RWPE2 (cell line): ENCODE measurements at regions not wholly inside any gene's neighbourhood (a gene's known extent, or its start where the extent isn't known, plus 50 kb on each side); places are given as distances from the start of the nearest gene placed in this dataset.

Experiments
- ATAC-seq: fragments of 200-7000 bp; cut with Tn5 transposase; 3 replicates; pipeline ENCODE4 v1.9.1; 2021; ENCODE audit warnings: low read depth
- DNase-seq: peaks from one replicate; pipeline ENCODE4 v3.0.0-alpha.2; 2020; ENCODE audit warnings: low spot score
- H3K27ac ChIP-seq: fragments of 450-650 bp; 2 replicates; pipeline ENCODE4 v1.5.1; 2017; ENCODE audit warnings: mild to moderate bottlenecking; ENCODE audit not compliant: poor library complexity, severe bottlenecking
- H3K27me3 ChIP-seq: fragments of 250-450 bp; sonication (Bioruptor Pico); 2 replicates; pipeline ENCODE4 v1.5.1; 2021; ENCODE audit warnings: mild to moderate bottlenecking, moderate library complexity; ENCODE audit not compliant: insufficient read depth, poor library complexity, severe bottlenecking
- H3K36me3 ChIP-seq: fragments of 250-450 bp; sonication (Bioruptor Pico); 2 replicates; pipeline ENCODE4 v1.5.1; 2020; ENCODE audit warnings: low read depth, mild to moderate bottlenecking, moderate library complexity
- H3K4me1 ChIP-seq: fragments of 250-450 bp; sonication (Bioruptor Pico); 2 replicates; pipeline ENCODE4 v1.5.1; 2021; ENCODE audit warnings: mild to moderate bottlenecking, moderate library complexity; ENCODE audit not compliant: insufficient read depth, poor library complexity, severe bottlenecking
- H3K4me3 ChIP-seq: fragments of 250-450 bp; sonication (Bioruptor Pico); 2 replicates; pipeline ENCODE4 v1.5.1; 2021; ENCODE audit warnings: mild to moderate bottlenecking, moderate library complexity; ENCODE audit not compliant: severe bottlenecking
- H3K9me3 ChIP-seq: fragments of 250-450 bp; sonication (Bioruptor Pico); 2 replicates; pipeline ENCODE4 v1.5.1; 2021; ENCODE audit warnings: mild to moderate bottlenecking, moderate library complexity; ENCODE audit not compliant: severe bottlenecking
- TF ChIP-seq, protein P1 (sequence below): fragments of 450-650 bp; IDR thresholded peaks from one replicate; pipeline ENCODE4 v1.5.1; 2017; ENCODE audit warnings: mild to moderate bottlenecking, moderate library complexity; ENCODE audit not compliant: poor library complexity, severe bottlenecking

GRCh38 chr4:126757219-126757618, 875.5 kb upstream of the INTU start:
- peaks cover 2% of the 10 kb centered on the region for H3K4me1 ChIP-seq
- no peaks in the 10 kb centered on the region for H3K36me3 ChIP-seq
- H3K4me3 ChIP-seq, result no peak overlapping the region
- ATAC-seq, result no peak
- no peaks in the 10 kb centered on the region for H3K27me3 ChIP-seq
- H3K9me3 ChIP-seq, result no peaks in the 10 kb centered on the region
- no peak for DNase-seq
- TF ChIP-seq, protein P1, sequence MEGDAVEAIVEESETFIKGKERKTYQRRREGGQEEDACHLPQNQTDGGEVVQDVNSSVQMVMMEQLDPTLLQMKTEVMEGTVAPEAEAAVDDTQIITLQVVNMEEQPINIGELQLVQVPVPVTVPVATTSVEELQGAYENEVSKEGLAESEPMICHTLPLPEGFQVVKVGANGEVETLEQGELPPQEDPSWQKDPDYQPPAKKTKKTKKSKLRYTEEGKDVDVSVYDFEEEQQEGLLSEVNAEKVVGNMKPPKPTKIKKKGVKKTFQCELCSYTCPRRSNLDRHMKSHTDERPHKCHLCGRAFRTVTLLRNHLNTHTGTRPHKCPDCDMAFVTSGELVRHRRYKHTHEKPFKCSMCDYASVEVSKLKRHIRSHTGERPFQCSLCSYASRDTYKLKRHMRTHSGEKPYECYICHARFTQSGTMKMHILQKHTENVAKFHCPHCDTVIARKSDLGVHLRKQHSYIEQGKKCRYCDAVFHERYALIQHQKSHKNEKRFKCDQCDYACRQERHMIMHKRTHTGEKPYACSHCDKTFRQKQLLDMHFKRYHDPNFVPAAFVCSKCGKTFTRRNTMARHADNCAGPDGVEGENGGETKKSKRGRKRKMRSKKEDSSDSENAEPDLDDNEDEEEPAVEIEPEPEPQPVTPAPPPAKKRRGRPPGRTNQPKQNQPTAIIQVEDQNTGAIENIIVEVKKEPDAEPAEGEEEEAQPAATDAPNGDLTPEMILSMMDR, result no peak
- no peak overlapping the region for H3K27ac ChIP-seq

GRCh38 chr4:126758493-126758892, 874.3 kb upstream of the INTU start:
- no peaks in the 10 kb centered on the region for H3K9me3 ChIP-seq
- peaks cover 5% of the 10 kb centered on the region for H3K4me1 ChIP-seq
- H3K4me3 ChIP-seq, result no peak overlapping the region
- H3K36me3 ChIP-seq, result no peaks in the 10 kb centered on the region
- ATAC-seq, result no peak
- TF ChIP-seq, protein P1, result no peak
- no peaks in the 10 kb centered on the region for H3K27me3 ChIP-seq
- DNase-seq, result no peak
- H3K27ac ChIP-seq, result no peak overlapping the region

- no peak for DNase-seq
- Histone ChIP-seq H3K4me1 (peaks cover 5% of the 10 kb centered on the region), H3K9me3 (no peaks in the 10 kb centered on the region), H3K4me3 (no peak overlapping the region), H3K27me3 (no peaks in the 10 kb centered on the region), H3K27ac (peak overlapping the region; percentile 21), H3K36me3 (no peaks in the 10 kb centered on the region)
- TF ChIP-seq, protein P1, result no peak
- ATAC-seq, result peak; percentile 41; the same call in 1 of the 3 replicates
These were observed 870.7 kb upstream of the INTU start for GRCh38 chr4:126761947-126762662.

GRCh38 chr4:126762663-126763247, 870.0 kb upstream of the INTU start:
- peaks cover 5% of the 10 kb centered on the region for H3K4me1 ChIP-seq
- TF ChIP-seq, protein P1, result no peak
- peak; percentile 31; the same call in 1 of the 3 replicates for ATAC-seq

GRCh38 chr4:126766241-126766640, 866.5 kb upstream of the INTU start:
- no peak overlapping the region for H3K4me3 ChIP-seq
- TF ChIP-seq, protein P1, result no peak
- no peak for DNase-seq
- H3K9me3 ChIP-seq, result no peaks in the 10 kb centered on the region
- no peaks in the 10 kb centered on the region for H3K27me3 ChIP-seq
- no peaks in the 10 kb centered on the region for H3K36me3 ChIP-seq
- no peak for ATAC-seq
- peaks cover 5% of the 10 kb centered on the region for H3K4me1 ChIP-seq
- H3K27ac ChIP-seq, result no peak overlapping the region

More at GRCh38 chr4:126762663-126763247, 870.0 kb upstream of the INTU start:
- H3K27ac ChIP-seq, result peak overlapping the region; percentile 21
- DNase-seq, result no peak
- no peaks in the 10 kb centered on the region for H3K9me3 ChIP-seq
- H3K4me3 ChIP-seq, result no peak overlapping the region
- no peaks in the 10 kb centered on the region for H3K27me3 ChIP-seq
- H3K36me3 ChIP-seq, result no peaks in the 10 kb centered on the region
